Ectodermal cell (in vitro differentiated cells): ENCODE measurements at regions not wholly inside any gene's neighbourhood (a gene's known extent, or its start where the extent isn't known, plus 50 kb on each side); places are given as distances from the start of the nearest gene placed in this dataset.
"Not testable (repeated sequence)": the region's sequence is repeated elsewhere in the genome, so short reads cannot be mapped to it uniquely, and the experiment has no call there.

Experiments
- H3K27ac ChIP-seq: 2 replicates; pipeline ENCODE4 v1.7.0; 2013; ENCODE audit warnings: mild to moderate bottlenecking, low read depth, low read length; ENCODE audit not compliant: insufficient read depth, poor library complexity, severe bottlenecking
- H3K27me3 ChIP-seq: 2 replicates; pipeline ENCODE4 v1.7.0; 2013; ENCODE audit warnings: mild to moderate bottlenecking, low read length; ENCODE audit not compliant: insufficient read depth, control insufficient read depth, poor library complexity, severe bottlenecking
- H3K36me3 ChIP-seq: one replicate; pipeline ENCODE4 v1.7.0; 2013; ENCODE audit warnings: low read length; ENCODE audit not compliant: control insufficient read depth, insufficient read depth
- H3K4me1 ChIP-seq: one replicate; pipeline ENCODE4 v1.7.0; 2013; ENCODE audit warnings: low read length; ENCODE audit not compliant: control insufficient read depth, insufficient read depth
- H3K4me3 ChIP-seq: 2 replicates; pipeline ENCODE4 v1.7.0; 2013; ENCODE audit warnings: low read depth, low read length, control low read depth; ENCODE audit not compliant: insufficient read depth
- H3K9me3 ChIP-seq: 2 replicates; pipeline ENCODE4 v1.7.0; 2013; ENCODE audit warnings: mild to moderate bottlenecking, low read length, moderate library complexity; ENCODE audit not compliant: control insufficient read depth
- WGBS, 2 experiments: methylation state at CpG; one replicate each; pipeline ENCODE4 v1.1.7; 2013; ENCODE audit warnings: missing lambda C conversion rate in 2 of 2; 5-methylcytosine and 5-hydroxymethylcytosine counted together

- not testable (repeated sequence) for H3K27ac ChIP-seq, H3K27me3 ChIP-seq, H3K4me1 ChIP-seq, H3K9me3 ChIP-seq, H3K36me3 ChIP-seq, H3K4me3 ChIP-seq
- WGBS, 2 experiments: 74 to 80% methylated on average over 4 to 5 of the region's 8 CpGs
Observed at GRCh38 chr4:118442115-118442837, 89.5 kb upstream of the PRSS12 start.

- H3K4me1 ChIP-seq, H3K27ac ChIP-seq, H3K9me3 ChIP-seq, H3K4me3 ChIP-seq, H3K27me3 ChIP-seq, H3K36me3 ChIP-seq: not testable (repeated sequence)
- 89 to 93% methylated on average over 1 of the region's 3 CpGs for whole genome bisulfite sequencing, 2 experiments
Observed at GRCh38 chr4:118447397-118447796, 94.6 kb upstream of the PRSS12 start.

- H3K36me3 ChIP-seq, H3K27ac ChIP-seq, H3K4me3 ChIP-seq, H3K4me1 ChIP-seq, H3K9me3 ChIP-seq, H3K27me3 ChIP-seq: not testable (repeated sequence)
- 86 to 89% methylated on average over 1 of the region's 1 CpG for WGBS, 2 experiments
Observed at GRCh38 chr4:118454857-118455256, 102.1 kb upstream of the PRSS12 start.

DNA sequence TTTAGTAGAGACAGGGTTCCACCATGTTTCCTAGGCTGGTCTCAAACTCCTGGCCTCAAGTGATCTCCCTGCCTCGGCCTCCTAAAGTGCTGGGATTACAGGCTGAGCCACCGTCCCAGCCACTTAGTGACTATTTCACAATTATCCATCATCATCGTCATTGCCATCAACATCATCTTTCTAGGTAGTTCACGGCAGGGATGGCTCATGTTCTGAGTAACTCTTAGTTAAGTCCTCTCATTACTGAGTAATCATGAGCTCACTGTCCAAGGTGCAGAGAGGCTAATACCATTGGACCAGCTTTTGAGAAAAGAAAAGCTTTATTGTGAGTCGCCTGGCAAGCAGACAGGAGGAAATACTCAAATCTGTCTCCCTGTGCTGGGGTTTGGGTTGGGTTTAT lies 108.6 kb upstream of the PRSS12 start:
- not testable (repeated sequence) for H3K36me3 ChIP-seq, H3K27ac ChIP-seq, H3K27me3 ChIP-seq, H3K4me3 ChIP-seq, H3K4me1 ChIP-seq, H3K9me3 ChIP-seq
- WGBS, 2 experiments: 96 to 97% methylated on average over 4 of the region's 5 CpGs

DNA sequence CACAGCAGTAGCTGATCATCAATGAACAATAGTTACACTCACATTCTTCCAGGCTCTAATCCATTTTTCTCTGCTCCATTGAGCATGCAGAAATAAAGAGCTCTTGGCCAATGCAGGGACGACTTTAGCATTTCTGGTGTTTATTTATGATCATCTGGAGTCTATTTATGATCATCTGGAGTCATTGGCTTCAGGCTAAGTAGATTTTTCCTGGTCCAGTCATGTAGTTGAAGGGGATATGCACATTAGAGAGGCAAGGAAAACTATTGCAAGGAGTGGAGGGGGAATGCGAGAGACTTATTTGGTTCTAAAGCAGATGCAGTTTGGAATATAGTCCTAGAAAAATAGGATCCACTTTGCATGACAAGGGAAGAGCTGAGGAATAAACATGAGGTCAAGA lies 113.0 kb upstream of the PRSS12 start:
- not testable (repeated sequence) for H3K27ac ChIP-seq, H3K9me3 ChIP-seq, H3K4me1 ChIP-seq, H3K27me3 ChIP-seq, H3K4me3 ChIP-seq, H3K36me3 ChIP-seq
- 75 to 92% methylated on average over 1 of the region's 2 CpGs for WGBS, 2 experiments

- 92 to 94% methylated on average over 2 to 3 of the region's 3 CpGs for WGBS, 2 experiments
Observed at GRCh38 chr4:118474001-118474626, 121.3 kb upstream of the PRSS12 start.

GRCh38 chr4:118474771-118475170 lies 122.0 kb upstream of the PRSS12 start:
- not testable (repeated sequence) for H3K27me3 ChIP-seq, H3K4me3 ChIP-seq, H3K36me3 ChIP-seq, H3K27ac ChIP-seq, H3K4me1 ChIP-seq, H3K9me3 ChIP-seq

More at GRCh38 chr4:118474001-118474626, 121.3 kb upstream of the PRSS12 start:
- H3K4me3 ChIP-seq, H3K9me3 ChIP-seq, H3K36me3 ChIP-seq, H3K4me1 ChIP-seq, H3K27ac ChIP-seq, H3K27me3 ChIP-seq: not testable (repeated sequence)

GRCh38 chr4:118475901-118476300 lies 123.1 kb upstream of the PRSS12 start:
- H3K9me3 ChIP-seq, H3K36me3 ChIP-seq, H3K27ac ChIP-seq, H3K27me3 ChIP-seq, H3K4me1 ChIP-seq, H3K4me3 ChIP-seq: not testable (repeated sequence)
- no CpG with 5 or more reads among the region's 3 CpGs for WGBS, 2 experiments

- H3K9me3 ChIP-seq, H3K27ac ChIP-seq, H3K36me3 ChIP-seq, H3K27me3 ChIP-seq, H3K4me3 ChIP-seq, H3K4me1 ChIP-seq: not testable (repeated sequence)
Observed at GRCh38 chr4:118477826-118478225, 125.0 kb upstream of the PRSS12 start.

DNA sequence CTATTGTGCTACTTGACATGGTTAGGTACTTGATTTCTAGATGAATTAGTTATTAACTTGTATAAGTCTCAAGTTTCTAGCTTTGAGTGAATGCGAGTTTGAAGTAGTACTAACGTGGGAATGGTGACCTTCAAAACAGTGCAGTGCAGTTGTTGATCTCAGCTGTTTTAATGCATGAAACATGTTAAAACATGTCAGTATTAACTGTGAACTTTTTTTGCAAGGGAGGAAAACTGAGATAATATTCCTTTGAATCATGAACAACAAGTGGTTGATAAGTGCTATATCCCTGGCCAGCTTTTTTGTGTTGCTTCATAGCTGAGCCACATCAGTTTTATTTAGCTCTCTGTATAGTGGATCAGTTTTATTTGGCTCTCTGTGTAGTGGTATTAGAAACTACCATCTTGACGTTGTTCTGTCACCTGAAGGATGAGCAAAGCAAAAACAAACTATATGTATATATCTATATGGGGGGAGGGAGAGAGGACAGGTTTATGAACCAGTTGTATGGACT lies 133.1 kb upstream of the PRSS12 start:
- not testable (repeated sequence) for H3K9me3 ChIP-seq, H3K27me3 ChIP-seq, H3K4me1 ChIP-seq, H3K27ac ChIP-seq, H3K36me3 ChIP-seq, H3K4me3 ChIP-seq
- 88 to 95% methylated on average over 2 of the region's 3 CpGs for WGBS, 2 experiments

GRCh38 chr4:118492963-118493362 lies 140.2 kb upstream of the PRSS12 start:
- H3K4me3 ChIP-seq, H3K4me1 ChIP-seq, H3K27me3 ChIP-seq, H3K27ac ChIP-seq, H3K9me3 ChIP-seq, H3K36me3 ChIP-seq: not testable (repeated sequence)
- 90 to 93% methylated on average over 2 to 3 of the region's 4 CpGs for WGBS, 2 experiments
